ENCODE measurements at regions not wholly inside any gene's neighbourhood (a gene's known extent, or its start where the extent isn't known, plus 50 kb on each side); places are given as distances from the start of the nearest gene placed in this dataset.

DNA sequence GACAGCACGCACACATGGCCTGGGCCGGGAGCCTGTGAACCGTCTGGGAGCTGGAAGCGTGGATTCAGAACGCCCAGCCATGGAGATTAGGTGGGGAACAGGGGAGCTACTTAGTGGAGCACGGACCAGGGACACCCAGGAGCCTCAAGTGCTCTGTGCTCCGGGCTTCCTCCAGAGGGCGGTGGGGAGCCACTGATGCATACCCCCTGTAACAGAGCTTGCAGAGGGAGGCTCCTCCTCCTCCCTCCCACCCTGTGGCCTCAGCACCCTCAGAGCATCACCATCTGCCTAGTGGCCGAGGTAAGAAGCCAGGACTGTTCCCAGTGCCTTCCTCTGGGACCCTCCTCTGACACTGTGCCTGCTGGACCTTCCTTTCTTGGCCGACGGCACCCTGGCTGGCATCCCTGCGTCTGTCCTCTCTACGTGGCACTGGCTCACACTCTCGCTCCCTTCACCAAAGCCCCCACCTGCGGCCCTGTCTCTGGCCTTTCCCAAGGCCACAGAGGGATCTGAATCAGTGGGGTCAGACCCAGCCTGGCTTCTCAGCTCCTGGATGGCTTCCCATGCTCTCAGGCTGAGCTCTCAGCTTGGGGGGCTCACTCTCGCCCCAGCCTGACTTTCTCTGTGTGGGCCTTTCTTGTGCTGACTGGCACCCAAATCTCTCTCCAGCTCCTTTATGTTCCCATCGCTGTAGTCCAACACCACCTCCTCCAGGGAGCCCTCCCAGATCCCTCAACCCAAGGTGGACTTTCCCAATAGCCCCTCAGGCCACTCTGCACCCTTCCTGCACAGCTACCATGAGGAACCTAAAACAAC, 780.9 kb downstream of the BRD1 start (continued):
- 0 out of 2 replicates have a peak, but pooled peaks have one; percentile 56 for TF ChIP-seq ZNF350 (CRISPR knock-in tag; IDR thresholded peaks at IDR 0.05; ENCODE audit: borderline replicate concordance, low read depth)

DNA sequence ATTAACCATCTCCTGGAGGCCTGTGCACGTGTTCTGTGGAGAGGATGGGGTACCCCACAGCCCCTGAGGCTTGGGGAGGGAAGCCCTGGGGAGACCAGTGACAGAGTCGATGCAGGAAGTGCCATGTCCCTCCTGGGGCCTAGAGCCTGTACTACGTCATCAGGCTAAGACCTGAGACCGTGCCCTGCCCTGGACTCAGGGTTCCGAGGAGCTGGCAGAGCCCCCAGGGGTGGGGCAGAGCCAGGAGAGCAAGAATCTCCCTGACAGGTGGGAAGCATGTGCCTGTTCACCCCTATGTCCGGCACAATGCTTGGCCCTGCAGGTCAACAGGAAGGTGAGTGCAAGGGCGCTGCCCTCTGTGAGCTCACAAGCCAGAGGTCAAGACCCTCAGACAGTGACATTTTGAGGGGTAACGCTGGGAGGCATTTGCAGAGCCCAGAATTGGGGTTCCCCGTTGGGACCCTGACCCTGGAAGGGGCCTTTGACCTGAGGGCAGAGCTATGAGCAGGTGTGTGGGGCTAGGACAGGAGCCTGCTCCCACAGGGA, 781.6 kb downstream of the BRD1 start:
- no peak overlapping the region for H3K9ac ChIP-seq (ENCODE audit: insufficient read depth, low read depth, low read length)
- no peaks in the 10 kb centered on the region for H3K9me3 ChIP-seq (ENCODE audit: low read length)
- no peak overlapping the region for H3K4me2 ChIP-seq (ENCODE audit: low read depth, low read length)
- DNase-seq (ENCODE audit: low spot score) (no peak), FAIRE-seq (no peak), ATAC-seq (no peak)
- no peak overlapping the region for H2AFZ ChIP-seq (ENCODE audit: low read length)
- in situ Hi-C loops (cut with HindIII; ENCODE audit: extremely low pct_ligation_motif_present, low pct_unique_long_range_greater_than_20kb) (no loop called here), intact Hi-C loops (cut with micrococcal nuclease; ENCODE audit: unreplicated experiment) (loop anchor here (1.0 kb wide), 1 partner anchor 259 kb away; no protein-coding TSS in a partner anchor)
- no peak overlapping the region for H3K4me3 ChIP-seq (replicated peaks in 1 of 3; ENCODE audit: insufficient read depth in 1 of 3, low read depth in 2 of 3, low read length in 3 of 3)
- H4K20me1 ChIP-seq (ENCODE audit: insufficient read depth, low read length), result no peaks in the 10 kb centered on the region
- peaks cover 7 to 84% of the 10 kb centered on the region in 2 experiments; a peak in 4 of 5 replicates for H3K27me3 ChIP-seq (ENCODE audit: control insufficient read depth in 1 of 2, insufficient read depth in 2 of 2, low read length in 2 of 2)
- no peaks in the 10 kb centered on the region for H3K36me3 ChIP-seq (replicated peaks in 1 of 2; ENCODE audit: control insufficient read depth in 1 of 2, insufficient read depth in 2 of 2, low read length in 2 of 2)
- POLR2A ChIA-PET, result no interaction called here
- no peak overlapping the region for H3K27ac ChIP-seq (ENCODE audit: extremely low read length, insufficient read depth, low read length)
- TF ChIP-seq CREB1 (IDR thresholded peaks at IDR 0.05) (peak; percentile 58), CREB1 (CRISPR knock-in tag; IDR thresholded peaks at IDR 0.05) (no peak), ZNF746 (CRISPR knock-in tag; IDR thresholded peaks at IDR 0.05) (no peak), ZNF547 (CRISPR knock-in tag; IDR thresholded peaks at IDR 0.05) (no peak), HDAC1 (CRISPR knock-in tag; IDR thresholded peaks at IDR 0.05) (no peak)
- no peaks in the 10 kb centered on the region for H3K4me1 ChIP-seq (ENCODE audit: insufficient read depth, low read length)
- WGBS (ENCODE audit: low lambda C conversion rate), result 5% methylated on average over 4 of the region's 9 CpGs
- CTCF ChIA-PET (ENCODE audit: low intra/inter-chr PET ratio, low total read pairs), result interaction anchor here (0.7 to 2.0 kb wide), 3 partner anchors 253 to 586 kb away, joined by 3 to 26 read pairs (median 4); no protein-coding TSS in a partner anchor
- no TSS peak for BruUV-seq (replicated peaks)
- H3K79me2 ChIP-seq (ENCODE audit: insufficient read depth, low read length), result no peaks in the 10 kb centered on the region

Data from HepG2 (cell line).